ENCODE measurements at regions not wholly inside any gene's neighbourhood (a gene's known extent, or its start where the extent isn't known, plus 50 kb on each side); places are given as distances from the start of the nearest gene placed in this dataset.

GRCh38 chr4:181870326-181870725, 372.9 kb upstream of the TENM3 start:
- H3K27me3 ChIP-seq (ENCODE audit: control insufficient read depth, insufficient read depth, low read length): no peaks in the 10 kb centered on the region
- H3K4me1 ChIP-seq (ENCODE audit: control insufficient read depth, insufficient read depth, low read length): no peaks in the 10 kb centered on the region
- in situ Hi-C loops (cut with MboI; ENCODE audit: low sequenced_read_pairs) (no loop called here), dilution Hi-C loops (cut with HindIII; ENCODE audit: low sequenced_read_pairs, unreplicated experiment) (no loop called here), intact Hi-C loops (cut with micrococcal nuclease) (no loop called here)
- H3K4me2 ChIP-seq (ENCODE audit: low read depth, low read length): no peak overlapping the region
- no peak overlapping the region for H2AK5ac ChIP-seq (ENCODE audit: low read depth, low read length)
- H3K23ac ChIP-seq (ENCODE audit: low read depth, low read length): no peak overlapping the region
- no peak overlapping the region for H3K18ac ChIP-seq (ENCODE audit: low read depth, low read length)
- H3K36me3 ChIP-seq (ENCODE audit: control insufficient read depth, insufficient read depth, low read length): no peaks in the 10 kb centered on the region
- no peak overlapping the region for H3K56ac ChIP-seq (ENCODE audit: extremely low read depth, insufficient read depth, low read length)
- no peaks in the 10 kb centered on the region for H4K20me1 ChIP-seq (ENCODE audit: insufficient read depth, low read length)
- no TSS peak for BruUV-seq (replicated peaks)
- H3K9me1 ChIP-seq (ENCODE audit: insufficient read depth, low read length): no peaks in the 10 kb centered on the region
- no peak overlapping the region for H2AK9ac ChIP-seq (replicated peaks; ENCODE audit: low read depth, low read length, poor library complexity)
- WGBS, 2 experiments (ENCODE audit: extremely low coverage in 2 of 2, insufficient read length in 1 of 2): no CpG with 5 or more reads among the region's 1 CpG
- POLR2A ChIA-PET (ENCODE audit: unreplicated experiment): interaction anchor here (0.5 kb wide), 1 partner anchor 12 kb away, joined by 3 read pairs; no protein-coding TSS in a partner anchor
- H2BK120ac ChIP-seq (ENCODE audit: low read depth, low read length): no peak overlapping the region
- H2BK15ac ChIP-seq (ENCODE audit: low read depth, low read length): no peak overlapping the region
- no peak overlapping the region for H2BK20ac ChIP-seq (ENCODE audit: low read depth, low read length)
- no peak overlapping the region for H2AFZ ChIP-seq (replicated peaks; ENCODE audit: low read length, poor library complexity)
- no peak overlapping the region for H2BK5ac ChIP-seq (ENCODE audit: low read depth, low read length, poor library complexity, severe bottlenecking)
- H3K9ac ChIP-seq (ENCODE audit: low read depth, low read length): no peak overlapping the region
- CTCF ChIA-PET: no interaction called here
- H4K8ac ChIP-seq (ENCODE audit: low read depth in 2 of 2, low read length in 2 of 2): no peak overlapping the region
- ATAC-seq (ENCODE audit: low read depth) (peak; percentile 87), DNase-seq (peak; percentile 79)
- no peak overlapping the region for H3K27ac ChIP-seq (ENCODE audit: insufficient read depth, low read length)
- H3K4ac ChIP-seq (ENCODE audit: low read depth, low read length): no peak overlapping the region
- no peak overlapping the region for H3K4me3 ChIP-seq (ENCODE audit: insufficient read depth, low read depth, low read length)
- no peak overlapping the region for H3K14ac ChIP-seq (replicated peaks; ENCODE audit: low read depth, low read length)
- TF ChIP-seq RFX5 (IDR thresholded peaks at IDR 0.05; ENCODE audit: low read depth, low read length) (no peak), BHLHE40 (IDR thresholded peaks at IDR 0.05; ENCODE audit: low read depth, low read length) (no peak), FOS (IDR thresholded peaks at IDR 0.05; ENCODE audit: low read depth, low read length) (no peak), USF2 (IDR thresholded peaks at IDR 0.05; ENCODE audit: low read depth, low read length) (no peak), POLR2A (IDR thresholded peaks at IDR 0.05; ENCODE audit: low read depth, low read length) (no peak), RCOR1 (IDR thresholded peaks at IDR 0.05; ENCODE audit: insufficient replicate concordance, low read length) (no peak), MXI1 (IDR thresholded peaks at IDR 0.05; ENCODE audit: borderline replicate concordance, low read depth, low read length) (no peak), CEBPB (IDR thresholded peaks at IDR 0.05; ENCODE audit: low read depth, low read length) (no peak), MAZ (IDR thresholded peaks at IDR 0.05; ENCODE audit: borderline replicate concordance, low read depth, low read length) (no peak), RAD21 (IDR thresholded peaks at IDR 0.05; ENCODE audit: low read length) (no peak), ELK1 (IDR thresholded peaks at IDR 0.05; ENCODE audit: borderline replicate concordance, low read depth, low read length) (no peak), CTCF (conservative IDR thresholded peaks at IDR 0.05; ENCODE audit: low read depth, low read length) (no peak), MAFK (IDR thresholded peaks at IDR 0.05; ENCODE audit: low read depth, low read length) (no peak), NFE2L2 (IDR thresholded peaks at IDR 0.05; ENCODE audit: low read depth, low read length) (no peak), SMC3 (IDR thresholded peaks at IDR 0.05; ENCODE audit: low read depth, low read length) (no peak), CHD1 (IDR thresholded peaks at IDR 0.05; ENCODE audit: low read depth, low read length) (no peak)
- no peaks in the 10 kb centered on the region for H3K79me1 ChIP-seq (ENCODE audit: low read depth in 1 of 2, low read length in 2 of 2)
- no peak overlapping the region for H4K5ac ChIP-seq (ENCODE audit: low read depth, low read length)
- no peaks in the 10 kb centered on the region for H3K9me3 ChIP-seq (ENCODE audit: control insufficient read depth, insufficient read depth, low read length)
- no peak overlapping the region for H4K91ac ChIP-seq (ENCODE audit: insufficient read depth, low read depth, low read length)

Data from IMR-90 (cell line).